ENCODE measurements at regions not wholly inside any gene's neighbourhood (a gene's known extent, or its start where the extent isn't known, plus 50 kb on each side); places are given as distances from the start of the nearest gene placed in this dataset.

DNA sequence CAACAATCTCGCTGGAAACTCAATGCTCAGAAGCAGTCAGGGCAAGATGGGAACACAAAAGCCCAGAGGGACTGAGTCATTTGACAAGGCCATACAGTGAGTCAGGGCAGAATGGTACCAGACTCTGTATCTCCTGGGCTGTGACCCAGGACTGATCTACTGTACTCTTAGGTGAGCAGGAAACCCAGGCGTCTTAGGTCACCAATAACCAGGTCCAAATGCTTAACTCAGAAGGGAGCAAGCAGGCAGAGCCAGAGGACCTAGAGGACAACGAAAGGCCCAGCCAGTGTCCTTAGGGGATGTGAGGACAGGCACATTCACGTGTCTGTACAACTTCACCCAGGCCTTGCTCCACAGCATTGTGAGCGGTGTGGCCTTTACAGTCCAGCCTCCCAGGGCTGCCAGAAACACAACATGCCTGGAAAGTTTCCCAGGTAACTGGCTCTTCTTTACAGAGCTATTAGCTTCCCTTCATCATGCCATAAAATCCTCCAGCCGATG is 69.9 kb downstream of the ARL6IP4 start:
- 0 out of 2 replicates have a peak overlapping the region, but pooled peaks have one; percentile 72 for H2BK15ac ChIP-seq (ENCODE audit: low read length)
- no peak overlapping the region for H3K23ac ChIP-seq (ENCODE audit: insufficient read length)
- no peaks in the 10 kb centered on the region for H3K36me3 ChIP-seq (ENCODE audit: control insufficient read depth in 2 of 4, insufficient read depth in 4 of 4, low read length in 3 of 4)
- H3K4me1 ChIP-seq (replicated peaks in 1 of 4; ENCODE audit: control insufficient read depth in 3 of 4, insufficient read depth in 4 of 4, low read length in 3 of 4), result no peaks in the 10 kb centered on the region
- no peak overlapping the region for H3K18ac ChIP-seq (ENCODE audit: extremely low read depth, low read length)
- no peak overlapping the region for H2BK120ac ChIP-seq (replicated peaks; ENCODE audit: low read depth, low read length)
- H4K8ac ChIP-seq (ENCODE audit: extremely low read depth, insufficient read depth, low read length), result no peak overlapping the region
- H3K27ac ChIP-seq (ENCODE audit: low read depth, low read length), result no peak overlapping the region
- no peak overlapping the region; the same call in 1 of the 2 replicates for H2BK5ac ChIP-seq (ENCODE audit: low read depth, low read length)
- H3K9ac ChIP-seq (replicated peaks in 1 of 4; ENCODE audit: extremely low read depth in 1 of 4, low read depth in 3 of 4, low read length in 3 of 4), result no peak overlapping the region
- FAIRE-seq, result no peak
- no peak overlapping the region for H2AFZ ChIP-seq (ENCODE audit: low read length)
- H2BK12ac ChIP-seq (ENCODE audit: low read depth, low read length), result no peak overlapping the region
- H3K79me2 ChIP-seq (ENCODE audit: control insufficient read depth in 1 of 2, insufficient read depth in 2 of 2, low read length in 2 of 2), result no peaks in the 10 kb centered on the region
- H3K4me3 ChIP-seq (ENCODE audit: extremely low read depth in 1 of 4, insufficient read depth in 2 of 4, low read depth in 3 of 4, low read length in 4 of 4), result no peak overlapping the region
- no peak overlapping the region for H2AK5ac ChIP-seq (ENCODE audit: low read depth, low read length)
- H3K9me3 ChIP-seq (ENCODE audit: insufficient read depth in 2 of 2, low read depth in 1 of 2, low read length in 1 of 2), result no peaks in the 10 kb centered on the region
- 89% methylated on average over 6 of the region's 6 CpGs; no CpG with 5 or more reads in 1 of the 2 experiments for WGBS, 2 experiments (ENCODE audit: extremely low coverage in 1 of 2, insufficient coverage in 1 of 2, insufficient read length in 1 of 2, insufficient replicate concordance in 2 of 2, low coverage in 1 of 2, low lambda C conversion rate in 2 of 2, missing lambda C conversion rate in 1 of 2)
- peaks cover 0 to 5% of the 10 kb centered on the region in 2 experiments for H4K20me1 ChIP-seq (replicated peaks in 1 of 2; ENCODE audit: control insufficient read depth in 1 of 2, insufficient read depth in 2 of 2, low read length in 2 of 2)
- no peaks in the 10 kb centered on the region for H3K79me1 ChIP-seq (ENCODE audit: low read depth, low read length)
- ChIA-PET CTCF (ENCODE audit: partially characterized antibody) (interaction anchor here (0.6 to 1.8 kb wide), 6 partner anchors 8 to 188 kb away, joined by 3 to 7 read pairs (median 4); no protein-coding TSS in a partner anchor), POLR2A (ENCODE audit: partially characterized antibody) (no interaction called here)
- H3K4ac ChIP-seq (replicated peaks; ENCODE audit: insufficient read length, low read depth, low read length), result no peak overlapping the region
- H3K23me2 ChIP-seq (ENCODE audit: low read depth, low read length), result no peaks in the 10 kb centered on the region
- no peak overlapping the region for H2BK20ac ChIP-seq (ENCODE audit: low read length)
- DNase-seq (ENCODE audit: low read depth in 1 of 2, low spot score in 2 of 2), result no peak
- no peak overlapping the region for H4K91ac ChIP-seq (replicated peaks; ENCODE audit: insufficient read length, low read length)
- no peaks in the 10 kb centered on the region; a peak in 1 of 7 replicates for H3K27me3 ChIP-seq (replicated peaks in 1 of 4; ENCODE audit: control insufficient read depth in 3 of 4, extremely low read depth in 1 of 4, insufficient read depth in 3 of 4, low read length in 3 of 4)
- H3K56ac ChIP-seq (replicated peaks; ENCODE audit: insufficient read length, low read depth, low read length), result no peak overlapping the region
- no peak overlapping the region for H3K4me2 ChIP-seq (ENCODE audit: insufficient read depth in 1 of 2, low read depth in 2 of 2, low read length in 2 of 2)
- no peak overlapping the region for H3K14ac ChIP-seq (ENCODE audit: insufficient read length)
- H4K5ac ChIP-seq (ENCODE audit: insufficient read length, low read depth, low read length), result no peak overlapping the region
- TF ChIP-seq TCF12 (IDR thresholded peaks at IDR 0.05; ENCODE audit: low read depth, low read length) (no peak), BRCA1 (IDR thresholded peaks at IDR 0.05; ENCODE audit: low read depth, low read length) (no peak), CBX5 (IDR thresholded peaks at IDR 0.05; ENCODE audit: low read depth, low read length) (no peak), FOSL1 (IDR thresholded peaks at IDR 0.05; ENCODE audit: insufficient read depth, low read depth, low read length) (no peak), TAF1 (IDR thresholded peaks at IDR 0.05; ENCODE audit: low read depth, low read length) (no peak), JUN (IDR thresholded peaks at IDR 0.05; ENCODE audit: low read depth, low read length) (no peak), GTF2F1 (IDR thresholded peaks at IDR 0.05; ENCODE audit: borderline replicate concordance, low read depth, low read length) (no peak), SAP30 (IDR thresholded peaks at IDR 0.05; ENCODE audit: insufficient read depth, insufficient replicate concordance, low read length) (no peak), RBBP5 (IDR thresholded peaks at IDR 0.05; ENCODE audit: borderline replicate concordance, low read depth, low read length) (no peak), BCL11A (IDR thresholded peaks at IDR 0.05; ENCODE audit: low read depth in 2 of 2, low read length in 2 of 2) (no peak), EGR1 (IDR thresholded peaks at IDR 0.05; ENCODE audit: borderline replicate concordance, low read depth, low read length) (no peak), CEBPB (IDR thresholded peaks at IDR 0.05; ENCODE audit: low read depth, low read length) (no peak), GABPA (IDR thresholded peaks at IDR 0.05; ENCODE audit: borderline replicate concordance, insufficient read depth, low read length) (no peak), SP2 (IDR thresholded peaks at IDR 0.05; ENCODE audit: low read length) (no peak), YY1 (IDR thresholded peaks at IDR 0.05; ENCODE audit: low read depth, low read length) (no peak), BACH1 (IDR thresholded peaks at IDR 0.05; ENCODE audit: low read length) (no peak)
